NB4 (cell line): ENCODE measurements at regions not wholly inside any gene's neighbourhood (a gene's known extent, or its start where the extent isn't known, plus 50 kb on each side); places are given as distances from the start of the nearest gene placed in this dataset.

Experiments
- CTCF ChIP-seq: IDR thresholded peaks from one replicate; pipeline ENCODE4 v1.5.1; 2012; ENCODE audit warnings: low read depth, low read length
- MAX ChIP-seq: IDR thresholded peaks from 2 replicates; pipeline ENCODE4 v1.6.1; 2011; ENCODE audit warnings: low read depth, low read length
- POLR2A ChIP-seq: IDR thresholded peaks from 2 replicates; pipeline ENCODE4 v1.6.1; 2011; ENCODE audit warnings: mild to moderate bottlenecking; ENCODE audit not compliant: insufficient read length; ENCODE audit errors: extremely low read depth

GRCh38 chr7:112855227-112855626 is 65.0 kb upstream of the TMEM168 start:
- no peak for TF ChIP-seq CTCF
- TF ChIP-seq MAX: no peak
- no peak for TF ChIP-seq POLR2A
